Stimulated activated naive B cell treated with anti-CD40 and anti-IgM and Interleukin-4, amounts not matched to agents 10 μg/mL and 1 μg/mL and 100 μg/mL, for 72 hours (primary cell): ENCODE measurements at regions not wholly inside any gene's neighbourhood (a gene's known extent, or its start where the extent isn't known, plus 50 kb on each side); places are given as distances from the start of the nearest gene placed in this dataset.

Experiments
- ATAC-seq, 2 donors: fragments of 150-1000 bp; cut with Tn5 transposase; replicated peaks; 2 replicates each; pipeline ENCODE4 v1.10.0; 2021; ENCODE audit warnings: moderate library complexity in 1 of 2
- DNase-seq: peaks from one replicate; pipeline ENCODE4 v3.0.0; 2021
- H3K27ac Mint-ChIP-seq: one replicate; pipeline ENCODE4 v1.8.0; 2022; ENCODE audit warnings: mild to moderate bottlenecking, mixed read lengths
- H3K27me3 Mint-ChIP-seq, 2 donors: one replicate each; pipeline ENCODE4 v1.8.0; 2022; ENCODE audit warnings: mixed read lengths in 2 of 2
- H3K36me3 Mint-ChIP-seq, 2 donors: one replicate each; pipeline ENCODE4 v1.8.0; 2022; ENCODE audit warnings: mixed read lengths in 2 of 2, mild to moderate bottlenecking in 1 of 2
- H3K4me1 Mint-ChIP-seq, 2 donors: one replicate each; pipeline ENCODE4 v1.8.0; 2022; ENCODE audit warnings: mixed read lengths in 2 of 2, mild to moderate bottlenecking in 1 of 2
- H3K4me3 Mint-ChIP-seq, 2 donors: one replicate each; pipeline ENCODE4 v1.8.0; 2022; ENCODE audit warnings: mild to moderate bottlenecking in 2 of 2, mixed read lengths in 2 of 2, moderate library complexity in 1 of 2
- H3K9me3 Mint-ChIP-seq, 2 donors: one replicate each; pipeline ENCODE4 v1.8.0; 2022; ENCODE audit warnings: mixed read lengths in 2 of 2, mild to moderate bottlenecking in 1 of 2

DNA sequence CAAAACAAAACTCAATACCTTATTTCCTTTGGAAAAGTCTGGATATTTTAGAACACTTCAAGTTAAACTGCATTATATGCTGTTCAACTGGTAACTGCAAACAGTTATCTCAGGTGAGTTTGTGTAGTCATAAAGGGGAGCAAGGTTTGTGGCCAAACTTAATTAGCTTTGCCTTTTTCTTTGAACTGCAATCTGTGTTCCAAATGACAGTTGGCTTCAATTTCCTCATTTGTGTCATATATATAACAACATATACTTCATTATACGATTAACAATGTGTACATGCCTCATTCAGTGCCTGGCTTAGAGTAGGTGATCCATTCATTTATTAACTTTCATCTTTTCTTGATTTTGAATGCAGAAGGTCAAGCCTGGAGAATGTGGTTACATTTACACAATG is 55.8 kb downstream of the KCNE4 start:
- H3K4me3 Mint-ChIP-seq: no peak overlapping the region
- H3K4me1 Mint-ChIP-seq: no peaks in the 10 kb centered on the region
- ATAC-seq: no peak
- peaks cover 0 to 4% of the 10 kb centered on the region in 2 donors for H3K27me3 Mint-ChIP-seq
- no peak overlapping the region for H3K27ac Mint-ChIP-seq
- DNase-seq: no peak
- H3K36me3 Mint-ChIP-seq: no peaks in the 10 kb centered on the region
- H3K9me3 Mint-ChIP-seq: no peaks in the 10 kb centered on the region

DNA sequence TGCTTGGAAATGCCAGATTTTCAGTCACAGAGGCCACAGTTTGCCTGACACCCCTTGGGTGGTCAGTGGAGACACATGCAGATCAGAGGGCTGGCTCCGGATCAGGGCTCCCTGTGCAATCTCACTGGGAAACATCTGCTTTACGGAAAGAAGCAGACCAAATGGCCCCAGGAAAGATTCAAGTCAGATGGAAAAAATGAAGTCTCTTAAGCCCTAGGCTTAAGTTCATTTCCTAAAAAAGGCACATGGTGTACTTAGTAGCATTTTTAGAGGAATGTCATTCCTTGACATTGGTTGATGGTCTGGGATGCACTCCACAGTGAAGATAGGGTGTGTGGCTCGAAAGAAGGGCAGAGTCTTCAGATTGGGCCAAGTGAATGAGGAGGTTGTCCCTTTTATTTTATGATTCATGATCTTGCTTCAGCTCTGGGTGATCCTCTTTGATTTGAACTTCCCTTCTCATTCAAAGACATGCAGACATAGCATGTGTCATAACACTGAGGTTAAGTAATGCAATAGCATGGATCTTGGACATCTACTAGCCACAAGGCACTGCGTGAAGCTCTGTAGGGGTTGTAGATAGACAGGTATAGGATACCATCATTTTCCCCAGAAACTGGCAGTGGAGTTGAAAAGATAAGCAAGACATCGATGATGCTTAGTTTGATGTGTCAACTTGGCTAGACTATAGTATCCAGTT is 56.5 kb downstream of the KCNE4 start:
- Mint-ChIP-seq H3K27ac (no peak overlapping the region), H3K4me1 (no peaks in the 10 kb centered on the region), H3K27me3 (peaks cover 0 to 4% of the 10 kb centered on the region in 2 donors), H3K4me3 (no peak overlapping the region), H3K36me3 (no peaks in the 10 kb centered on the region), H3K9me3 (peaks cover 0 to 3% of the 10 kb centered on the region in 2 donors)
- no peak for ATAC-seq
- no peak for DNase-seq

DNA sequence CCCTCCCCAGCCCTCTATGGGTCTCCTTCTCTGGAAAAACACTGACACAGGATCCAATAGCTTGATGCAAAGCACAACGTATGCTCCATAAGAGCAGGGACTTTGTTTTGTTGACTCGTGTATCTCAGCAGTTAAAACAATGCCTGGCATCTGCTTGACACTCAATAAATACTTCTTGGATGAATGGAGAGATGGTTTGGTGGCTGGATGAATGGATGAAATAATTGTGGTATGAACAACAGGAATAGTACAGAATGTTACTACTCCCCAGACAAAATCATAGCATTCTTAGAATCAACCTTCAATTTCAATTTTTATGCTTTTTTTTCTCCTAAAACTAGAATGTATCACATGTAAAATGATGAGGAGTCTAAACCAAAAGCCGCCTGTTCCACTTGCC is 57.4 kb downstream of the KCNE4 start:
- H3K4me3 Mint-ChIP-seq: no peak overlapping the region
- peaks cover 0 to 4% of the 10 kb centered on the region in 2 donors for H3K27me3 Mint-ChIP-seq
- H3K27ac Mint-ChIP-seq: no peak overlapping the region
- DNase-seq (no peak), ATAC-seq (no peak)
- peaks cover 0 to 3% of the 10 kb centered on the region in 2 donors for H3K9me3 Mint-ChIP-seq
- no peaks in the 10 kb centered on the region for H3K4me1 Mint-ChIP-seq
- H3K36me3 Mint-ChIP-seq: no peaks in the 10 kb centered on the region

DNA sequence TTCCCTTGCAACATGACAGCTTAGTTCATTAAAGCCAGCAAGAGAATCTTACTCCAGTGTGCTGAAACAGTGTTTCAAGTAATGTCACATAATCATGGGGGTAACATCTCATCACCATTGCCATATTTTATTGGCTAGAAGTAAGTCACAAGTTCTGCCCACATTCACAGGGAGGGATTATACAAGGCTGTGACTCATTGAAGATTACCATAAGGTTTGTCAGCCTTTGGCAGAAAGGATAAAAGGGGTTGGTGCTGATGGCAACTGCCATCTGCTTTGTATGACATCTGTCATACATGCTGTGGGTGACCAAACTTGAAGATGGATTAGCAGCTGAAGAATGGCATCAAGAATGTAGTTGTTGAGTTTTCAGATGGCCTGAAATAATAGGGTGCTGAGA is 61.2 kb downstream of the KCNE4 start:
- DNase-seq: no peak
- peaks cover 0 to 3% of the 10 kb centered on the region in 2 donors for H3K9me3 Mint-ChIP-seq
- peaks cover 0 to 4% of the 10 kb centered on the region in 2 donors for H3K27me3 Mint-ChIP-seq
- no peak overlapping the region for H3K4me3 Mint-ChIP-seq
- H3K4me1 Mint-ChIP-seq: no peaks in the 10 kb centered on the region
- H3K36me3 Mint-ChIP-seq: no peaks in the 10 kb centered on the region
- no peak overlapping the region for H3K27ac Mint-ChIP-seq
- ATAC-seq: no peak

DNA sequence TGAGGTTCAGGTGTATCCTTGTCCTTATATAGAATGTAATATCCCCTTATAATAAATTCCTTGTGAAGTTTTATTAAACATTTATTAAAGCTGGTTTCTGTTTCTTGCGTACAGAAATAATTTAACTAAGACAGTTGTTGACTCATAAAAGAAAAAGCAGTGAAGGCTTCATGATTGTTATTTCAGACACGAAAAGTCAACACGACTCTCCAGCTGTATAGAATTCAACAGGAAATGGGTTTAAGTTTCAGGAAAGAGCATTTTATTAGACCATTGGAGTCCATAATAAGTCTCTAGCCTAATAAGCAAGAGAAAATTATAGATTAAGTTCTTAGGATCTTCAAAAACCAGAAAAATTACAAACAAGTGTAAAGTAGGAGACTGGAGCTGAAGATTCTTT is 62.2 kb downstream of the KCNE4 start:
- Mint-ChIP-seq H3K4me1 (no peaks in the 10 kb centered on the region), H3K36me3 (no peaks in the 10 kb centered on the region), H3K4me3 (no peak overlapping the region), H3K27me3 (peaks cover 0 to 4% of the 10 kb centered on the region in 2 donors), H3K9me3 (peaks cover 0 to 3% of the 10 kb centered on the region in 2 donors), H3K27ac (no peak overlapping the region)
- ATAC-seq: no peak
- no peak for DNase-seq

GRCh38 chr2:223114917-223115316 is 62.9 kb downstream of the KCNE4 start:
- peaks cover 0 to under 1% of the 10 kb centered on the region in 2 donors for H3K27me3 Mint-ChIP-seq
- H3K9me3 Mint-ChIP-seq: peaks cover 0 to 3% of the 10 kb centered on the region in 2 donors
- H3K36me3 Mint-ChIP-seq: no peaks in the 10 kb centered on the region
- ATAC-seq: no peak
- no peak overlapping the region for H3K27ac Mint-ChIP-seq
- no peaks in the 10 kb centered on the region for H3K4me1 Mint-ChIP-seq
- DNase-seq: no peak
- no peak overlapping the region for H3K4me3 Mint-ChIP-seq

DNA sequence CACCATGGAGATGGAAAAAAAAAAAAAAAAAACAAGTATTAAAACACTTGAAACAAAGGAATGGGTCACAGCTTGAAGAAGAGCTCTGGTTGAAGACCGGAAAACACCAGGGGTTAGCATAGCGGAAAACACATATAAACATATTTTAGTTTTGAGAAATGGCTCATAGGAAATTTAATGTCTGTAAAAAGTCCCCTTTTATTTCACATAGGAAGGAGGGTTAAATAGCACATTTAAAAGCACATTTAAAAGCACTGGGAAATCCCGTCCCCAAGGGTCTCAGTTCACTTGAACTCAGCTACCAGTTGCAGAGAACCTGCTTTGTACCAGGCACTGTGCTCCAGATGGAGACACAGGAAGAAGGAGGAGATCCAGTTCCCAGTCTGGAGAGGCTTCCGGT is 65.5 kb downstream of the KCNE4 start:
- no peak for DNase-seq
- no peaks in the 10 kb centered on the region for H3K27me3 Mint-ChIP-seq
- no peak for ATAC-seq
- no peak overlapping the region for H3K4me3 Mint-ChIP-seq
- H3K4me1 Mint-ChIP-seq: no peaks in the 10 kb centered on the region
- no peak overlapping the region for H3K27ac Mint-ChIP-seq
- H3K36me3 Mint-ChIP-seq: no peaks in the 10 kb centered on the region
- H3K9me3 Mint-ChIP-seq: peaks cover 0 to 3% of the 10 kb centered on the region in 2 donors

- no peaks in the 10 kb centered on the region for H3K9me3 Mint-ChIP-seq
- no peak overlapping the region for H3K27ac Mint-ChIP-seq
- ATAC-seq: no peak
- no peaks in the 10 kb centered on the region for H3K4me1 Mint-ChIP-seq
- no peak overlapping the region for H3K4me3 Mint-ChIP-seq
- H3K36me3 Mint-ChIP-seq: no peaks in the 10 kb centered on the region
- H3K27me3 Mint-ChIP-seq: no peaks in the 10 kb centered on the region
- no peak for DNase-seq
Measured at GRCh38 chr2:223121283-223121682, 69.3 kb downstream of the KCNE4 start.

DNA sequence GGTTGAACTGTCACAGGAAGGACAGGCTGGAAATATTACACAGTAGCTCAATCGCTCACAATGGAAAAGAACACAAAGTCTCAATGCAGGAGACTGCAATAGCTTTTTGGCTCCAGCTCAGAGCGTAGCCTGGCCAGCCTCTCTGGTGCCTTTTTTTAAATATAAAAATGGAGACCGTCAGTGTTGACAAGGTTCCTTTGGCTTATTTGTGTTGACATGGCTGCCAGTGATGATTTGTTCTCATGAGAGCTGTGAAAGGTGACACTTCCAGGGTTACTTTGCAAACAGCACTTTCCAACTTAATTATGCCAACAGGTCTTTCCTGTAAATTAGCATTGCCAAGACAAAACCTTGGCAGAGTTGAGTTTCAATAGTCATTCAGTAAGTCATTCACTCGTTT is 70.8 kb downstream of the KCNE4 start:
- Mint-ChIP-seq H3K27ac (no peak overlapping the region), H3K4me3 (no peak overlapping the region), H3K9me3 (peaks cover 0 to 2% of the 10 kb centered on the region in 2 donors), H3K36me3 (no peaks in the 10 kb centered on the region), H3K27me3 (no peaks in the 10 kb centered on the region), H3K4me1 (no peaks in the 10 kb centered on the region)
- DNase-seq (no peak), ATAC-seq (no peak)

GRCh38 chr2:223123855-223124610 is 72.0 kb downstream of the KCNE4 start:
- Mint-ChIP-seq H3K27ac (no peak overlapping the region), H3K4me1 (no peaks in the 10 kb centered on the region), H3K27me3 (no peaks in the 10 kb centered on the region), H3K9me3 (peaks cover 0 to 2% of the 10 kb centered on the region in 2 donors), H3K4me3 (no peak overlapping the region), H3K36me3 (no peaks in the 10 kb centered on the region)
- DNase-seq (no peak), ATAC-seq (no peak)

DNA sequence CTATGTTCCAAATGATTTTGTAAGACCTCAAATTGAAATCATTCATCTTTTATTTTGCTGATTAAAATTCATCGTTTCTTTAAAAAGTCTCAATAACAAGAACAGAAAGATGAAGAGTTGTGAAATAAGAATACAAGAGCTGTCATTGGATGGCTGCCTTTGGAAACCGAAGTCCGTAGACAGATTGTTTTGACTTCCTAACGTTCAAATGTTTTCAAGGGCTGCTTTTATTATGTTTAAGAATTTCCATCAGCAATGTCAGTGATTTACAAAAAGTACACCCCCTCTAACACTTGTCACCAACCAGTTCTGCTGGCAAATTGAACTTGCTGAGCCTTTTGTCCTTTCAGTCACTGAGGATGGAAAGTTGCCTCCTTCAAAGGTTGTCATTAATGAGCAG is 89.6 kb downstream of the KCNE4 start:
- no peak for ATAC-seq

DNA sequence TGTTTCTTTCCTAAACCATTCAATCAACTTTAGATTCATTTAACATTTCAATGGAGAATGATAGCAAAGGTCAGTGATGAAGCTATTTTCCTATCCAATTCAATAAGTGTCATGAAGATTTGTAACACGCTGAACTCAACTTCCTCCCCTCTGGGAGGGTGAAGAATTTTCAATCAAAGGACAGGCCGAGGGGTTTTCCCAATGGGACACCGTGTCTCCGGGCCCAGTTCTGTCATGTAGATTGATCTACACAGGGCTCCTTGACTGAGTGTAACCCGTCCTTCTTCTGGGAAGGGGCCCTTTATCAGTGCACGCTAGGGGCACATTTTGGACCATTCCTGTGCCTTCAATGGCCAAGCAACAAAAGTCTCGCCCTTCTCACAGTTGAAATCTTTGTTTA is 90.1 kb downstream of the KCNE4 start:
- no peaks in the 10 kb centered on the region for H3K4me1 Mint-ChIP-seq
- ATAC-seq (no peak), DNase-seq (no peak)
- no peaks in the 10 kb centered on the region for H3K9me3 Mint-ChIP-seq
- no peaks in the 10 kb centered on the region for H3K27me3 Mint-ChIP-seq
- no peaks in the 10 kb centered on the region for H3K36me3 Mint-ChIP-seq
- no peak overlapping the region for H3K27ac Mint-ChIP-seq
- H3K4me3 Mint-ChIP-seq: no peak overlapping the region

More for the DNA sequence above, 89.6 kb downstream of the KCNE4 start:
- Mint-ChIP-seq H3K36me3 (no peaks in the 10 kb centered on the region), H3K4me1 (no peaks in the 10 kb centered on the region), H3K9me3 (no peaks in the 10 kb centered on the region), H3K27me3 (no peaks in the 10 kb centered on the region), H3K27ac (no peak overlapping the region), H3K4me3 (no peak overlapping the region)
- no peak for DNase-seq

- no peak for DNase-seq
- ATAC-seq: no peak
- Mint-ChIP-seq H3K27ac (no peak overlapping the region), H3K36me3 (no peaks in the 10 kb centered on the region), H3K9me3 (no peaks in the 10 kb centered on the region), H3K4me1 (no peaks in the 10 kb centered on the region), H3K4me3 (no peak overlapping the region), H3K27me3 (no peaks in the 10 kb centered on the region)
Measured at GRCh38 chr2:223147431-223147830, 95.4 kb downstream of the KCNE4 start.

DNA sequence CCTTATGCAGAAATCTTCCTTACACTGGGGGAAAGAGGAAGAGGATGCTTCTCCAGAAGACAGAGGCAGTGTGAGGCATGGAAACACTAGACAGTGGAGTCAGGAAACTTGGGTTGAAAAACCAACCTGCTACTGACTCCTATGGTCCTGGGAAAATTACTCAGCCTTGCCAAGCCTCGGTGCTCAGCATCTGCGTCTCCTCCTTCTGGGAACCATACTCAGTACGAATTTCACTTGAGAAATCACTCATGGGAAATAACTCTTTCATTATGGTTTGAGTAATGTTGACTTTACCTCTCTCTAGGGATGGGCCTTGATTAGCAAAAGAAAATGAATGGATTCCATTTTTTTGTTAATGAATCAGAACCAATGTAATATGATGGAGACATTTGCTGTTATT is 96.5 kb downstream of the KCNE4 start:
- Mint-ChIP-seq H3K4me3 (no peak overlapping the region), H3K27ac (no peak overlapping the region), H3K4me1 (no peaks in the 10 kb centered on the region), H3K36me3 (no peaks in the 10 kb centered on the region), H3K9me3 (no peaks in the 10 kb centered on the region), H3K27me3 (no peaks in the 10 kb centered on the region)
- DNase-seq (no peak), ATAC-seq (no peak)

GRCh38 chr2:223155956-223156355 is 104.0 kb downstream of the KCNE4 start:
- DNase-seq (no peak), ATAC-seq (no peak)
- Mint-ChIP-seq H3K36me3 (no peaks in the 10 kb centered on the region), H3K4me3 (no peak overlapping the region), H3K4me1 (no peaks in the 10 kb centered on the region), H3K27me3 (no peaks in the 10 kb centered on the region), H3K9me3 (no peaks in the 10 kb centered on the region), H3K27ac (no peak overlapping the region)
